ENCODE measurements at regions not wholly inside any gene's neighbourhood (a gene's known extent, or its start where the extent isn't known, plus 50 kb on each side); places are given as distances from the start of the nearest gene placed in this dataset.
"Not testable (repeated sequence)": the region's sequence is repeated elsewhere in the genome, so short reads cannot be mapped to it uniquely, and the experiment has no call there.

GRCh38 chr6:15166121-15166520 lies 79.7 kb upstream of the JARID2 start:
- H3K4me1 Mint-ChIP-seq (ENCODE audit: low read depth): no peaks in the 10 kb centered on the region
- no peak for DNase-seq (ENCODE audit: low spot score)
- no peaks in the 10 kb centered on the region for H3K36me3 Mint-ChIP-seq (ENCODE audit: low read depth)
- no peak overlapping the region for H3K27ac Mint-ChIP-seq
- H3K9me3 Mint-ChIP-seq: no peaks in the 10 kb centered on the region
- H3K27me3 Mint-ChIP-seq (ENCODE audit: low read depth): no peaks in the 10 kb centered on the region
- no peak overlapping the region for H3K4me3 Mint-ChIP-seq

- H3K36me3 Mint-ChIP-seq (ENCODE audit: low read depth): no peaks in the 10 kb centered on the region
- no peak for DNase-seq (ENCODE audit: low spot score)
- H3K9me3 Mint-ChIP-seq: no peaks in the 10 kb centered on the region
- no peak overlapping the region for H3K4me3 Mint-ChIP-seq
- no peaks in the 10 kb centered on the region for H3K4me1 Mint-ChIP-seq (ENCODE audit: low read depth)
- H3K27me3 Mint-ChIP-seq (ENCODE audit: low read depth): no peaks in the 10 kb centered on the region
- no peak overlapping the region for H3K27ac Mint-ChIP-seq
These were observed 75.7 kb upstream of the JARID2 start for GRCh38 chr6:15170126-15170525.

- no peaks in the 10 kb centered on the region for H3K4me1 Mint-ChIP-seq (ENCODE audit: low read depth)
- no peaks in the 10 kb centered on the region for H3K9me3 Mint-ChIP-seq
- H3K36me3 Mint-ChIP-seq (ENCODE audit: low read depth): no peaks in the 10 kb centered on the region
- no peak overlapping the region for H3K27ac Mint-ChIP-seq
- no peak for DNase-seq (ENCODE audit: low spot score)
- H3K27me3 Mint-ChIP-seq (ENCODE audit: low read depth): no peaks in the 10 kb centered on the region
- no peak overlapping the region for H3K4me3 Mint-ChIP-seq
These were observed 74.8 kb upstream of the JARID2 start for GRCh38 chr6:15171026-15171425.

GRCh38 chr6:15176816-15177370 lies 69.0 kb upstream of the JARID2 start:
- H3K27ac Mint-ChIP-seq: no peak overlapping the region
- no peaks in the 10 kb centered on the region for H3K27me3 Mint-ChIP-seq (ENCODE audit: low read depth)
- no peaks in the 10 kb centered on the region for H3K4me1 Mint-ChIP-seq (ENCODE audit: low read depth)
- H3K36me3 Mint-ChIP-seq (ENCODE audit: low read depth): no peaks in the 10 kb centered on the region
- H3K9me3 Mint-ChIP-seq: no peaks in the 10 kb centered on the region
- H3K4me3 Mint-ChIP-seq: no peak overlapping the region
- DNase-seq (ENCODE audit: low spot score): no peak

- no peaks in the 10 kb centered on the region for H3K27me3 Mint-ChIP-seq (ENCODE audit: low read depth)
- H3K27ac Mint-ChIP-seq: no peak overlapping the region
- H3K36me3 Mint-ChIP-seq (ENCODE audit: low read depth): no peaks in the 10 kb centered on the region
- peak; percentile 24 for DNase-seq (ENCODE audit: low spot score)
- no peaks in the 10 kb centered on the region for H3K9me3 Mint-ChIP-seq
- no peak overlapping the region for H3K4me3 Mint-ChIP-seq
- peaks cover 11% of the 10 kb centered on the region for H3K4me1 Mint-ChIP-seq (ENCODE audit: low read depth)
These were observed 61.9 kb upstream of the JARID2 start for GRCh38 chr6:15183979-15184378.

GRCh38 chr6:15184441-15184861 lies 61.4 kb upstream of the JARID2 start:
- no peaks in the 10 kb centered on the region for H3K27me3 Mint-ChIP-seq (ENCODE audit: low read depth)
- H3K4me3 Mint-ChIP-seq: no peak overlapping the region
- DNase-seq (ENCODE audit: low spot score): peak; percentile 45
- peaks cover 11% of the 10 kb centered on the region for H3K4me1 Mint-ChIP-seq (ENCODE audit: low read depth)
- H3K36me3 Mint-ChIP-seq (ENCODE audit: low read depth): no peaks in the 10 kb centered on the region
- peak overlapping the region; percentile 44 for H3K27ac Mint-ChIP-seq
- no peaks in the 10 kb centered on the region for H3K9me3 Mint-ChIP-seq

- not testable (repeated sequence) for H3K27me3 Mint-ChIP-seq (ENCODE audit: low read depth); H3K9me3 Mint-ChIP-seq; DNase-seq (ENCODE audit: low spot score); H3K4me3 Mint-ChIP-seq; H3K36me3 Mint-ChIP-seq (ENCODE audit: low read depth); H3K27ac Mint-ChIP-seq
- peaks cover 11% of the 10 kb centered on the region for H3K4me1 Mint-ChIP-seq (ENCODE audit: low read depth)
These were observed 60.8 kb upstream of the JARID2 start for GRCh38 chr6:15185111-15185510.

- not testable (repeated sequence) for H3K4me1 Mint-ChIP-seq (ENCODE audit: low read depth); DNase-seq (ENCODE audit: low spot score); H3K27ac Mint-ChIP-seq; H3K27me3 Mint-ChIP-seq (ENCODE audit: low read depth); H3K9me3 Mint-ChIP-seq; H3K4me3 Mint-ChIP-seq; H3K36me3 Mint-ChIP-seq (ENCODE audit: low read depth)
These were observed 52.4 kb upstream of the JARID2 start for GRCh38 chr6:15193451-15193850.

GRCh38 chr6:15194453-15194852 lies 51.4 kb upstream of the JARID2 start:
- H3K36me3 Mint-ChIP-seq (ENCODE audit: low read depth): no peaks in the 10 kb centered on the region
- no peak overlapping the region for H3K4me3 Mint-ChIP-seq
- peaks cover 2% of the 10 kb centered on the region for H3K4me1 Mint-ChIP-seq (ENCODE audit: low read depth)
- DNase-seq (ENCODE audit: low spot score): no peak
- no peaks in the 10 kb centered on the region for H3K9me3 Mint-ChIP-seq
- H3K27ac Mint-ChIP-seq: no peak overlapping the region
- peaks cover 2% of the 10 kb centered on the region for H3K27me3 Mint-ChIP-seq (ENCODE audit: low read depth)

Measured in T-helper 2 cell treated with Interferon-gamma antibody and Interleukin-4, amounts not matched to agents 5 μg/mL and 100 μg/mL, for 36 hours (primary cell).